H1 (cell line): ENCODE measurements at regions not wholly inside any gene's neighbourhood (a gene's known extent, or its start where the extent isn't known, plus 50 kb on each side); places are given as distances from the start of the nearest gene placed in this dataset.

ENCODE experiments used
- CTCF ChIA-PET: fragments of 300-600 bp; sonication (Branson Sonifier 250); formaldehyde crosslinking; loops from one replicate; lab custom pipeline; 2021; ENCODE audit not compliant: partially characterized antibody; lab: Charles Lee
- POLR2A ChIA-PET: fragments of 300-600 bp; sonication (Branson Sonifier 250); formaldehyde crosslinking; loops from one replicate; lab custom pipeline; 2021; ENCODE audit warnings: inconsistent platforms; ENCODE audit not compliant: partially characterized antibody; lab: Charles Lee
- DNase-seq, 2 experiments: peaks; one replicate each; pipeline versions ENCODE4 v3.0.0 to v3.0.0-alpha.2; 2010 to 2022; ENCODE audit warnings: low spot score in 2 of 2, low read depth in 1 of 2, mixed read lengths in 1 of 2
- FAIRE-seq: peaks from 2 replicates; lab custom pipeline; 2011; peaks lifted over from hg19 to GRCh38; lab: Jason Lieb, UNC
- H2AFZ ChIP-seq: 2 replicates; pipeline ENCODE4 v1.8.1; 2012; ENCODE audit warnings: low read length, inconsistent platforms
- H2AK5ac ChIP-seq: 2 replicates; pipeline ENCODE4 v1.6.1; 2013; ENCODE audit warnings: low read depth, low read length
- H2BK120ac ChIP-seq: replicated peaks from 2 replicates; pipeline ENCODE3; 2013; ENCODE audit warnings: low read depth, low read length, inconsistent platforms
- H2BK12ac ChIP-seq: 2 replicates; pipeline ENCODE4 v1.6.1; 2013; ENCODE audit warnings: low read depth, low read length
- H2BK15ac ChIP-seq: 2 replicates; pipeline ENCODE4 v1.6.1; 2013; ENCODE audit warnings: low read length
- H2BK20ac ChIP-seq: 2 replicates; pipeline ENCODE4 v1.6.1; 2013; ENCODE audit warnings: low read length
- H2BK5ac ChIP-seq: 2 replicates; pipeline ENCODE4 v1.6.1; 2013; ENCODE audit warnings: low read depth, low read length
- H3K14ac ChIP-seq: 2 replicates; pipeline ENCODE4 v1.6.1; 2013; ENCODE audit warnings: inconsistent platforms; ENCODE audit not compliant: insufficient read length
- H3K18ac ChIP-seq: 2 replicates; pipeline ENCODE4 v1.6.1; 2013; ENCODE audit warnings: low read length; ENCODE audit errors: extremely low read depth
- H3K23ac ChIP-seq: 2 replicates; pipeline ENCODE4 v1.6.1; 2013; ENCODE audit warnings: inconsistent platforms; ENCODE audit not compliant: insufficient read length
- H3K23me2 ChIP-seq: 2 replicates; pipeline ENCODE4 v1.6.1; 2013; ENCODE audit warnings: low read depth, low read length
- H3K27ac ChIP-seq: 2 replicates; pipeline ENCODE4 v1.6.1; 2011; ENCODE audit warnings: low read depth, low read length, inconsistent platforms
- H3K27me3 ChIP-seq, 4 experiments: replicated peaks in 1 of 4; 1 replicate in 1 of 4; 2 replicates in 3 of 4; pipeline versions ENCODE4 v1.6.1 to v1.8.1; 2011 to 2013; ENCODE audit warnings: low read length in 3 of 4, mild to moderate bottlenecking in 3 of 4, inconsistent platforms in 2 of 4, mixed read lengths in 2 of 4, moderate library complexity in 1 of 4; ENCODE audit not compliant: control insufficient read depth in 3 of 4, insufficient read depth in 3 of 4; ENCODE audit errors: extremely low read depth in 1 of 4
- H3K36me3 ChIP-seq, 4 experiments: 2 replicates each; pipeline versions ENCODE4 v1.6.1 to v1.8.1; 2011 to 2013; ENCODE audit warnings: mild to moderate bottlenecking in 4 of 4, low read length in 3 of 4, moderate library complexity in 2 of 4, control low read depth in 1 of 4, inconsistent platforms in 1 of 4; ENCODE audit not compliant: insufficient read depth in 4 of 4, control insufficient read depth in 2 of 4
- H3K4ac ChIP-seq: replicated peaks from 2 replicates; pipeline ENCODE3; 2013; ENCODE audit warnings: low read length, low read depth, mixed read lengths, inconsistent platforms; ENCODE audit not compliant: insufficient read length
- H3K4me1 ChIP-seq, 4 experiments: replicated peaks in 1 of 4; 1 replicate in 1 of 4; 2 replicates in 3 of 4; pipeline versions ENCODE4 v1.6.1 to v1.8.1; 2011 to 2013; ENCODE audit warnings: low read length in 3 of 4, inconsistent platforms in 2 of 4, mixed read lengths in 1 of 4; ENCODE audit not compliant: insufficient read depth in 4 of 4, control insufficient read depth in 3 of 4
- H3K4me2 ChIP-seq, 2 experiments: 2 replicates each; pipeline versions ENCODE4 v1.6.1 to v1.8.1; 2011 to 2013; ENCODE audit warnings: low read depth in 2 of 2, low read length in 2 of 2, control low read depth in 1 of 2, inconsistent platforms in 1 of 2, mild to moderate bottlenecking in 1 of 2; ENCODE audit not compliant: insufficient read depth in 1 of 2
- H3K4me3 ChIP-seq, 4 experiments: fragments of 200-600, 300-600 bp in 1 of 4; sonication (generic), shearing (Covaris generic), sonication (Bioruptor Twin) in 1 of 4; 2 replicates each; pipeline versions ENCODE4 v1.5.1 to v1.8.1; 2011 to 2016; ENCODE audit warnings: low read length in 4 of 4, low read depth in 3 of 4, control low read depth in 2 of 4, inconsistent platforms in 2 of 4, mild to moderate bottlenecking in 2 of 4, mixed read lengths in 1 of 4, moderate library complexity in 1 of 4; ENCODE audit not compliant: insufficient read depth in 2 of 4; ENCODE audit errors: extremely low read depth in 1 of 4
- H3K56ac ChIP-seq: replicated peaks from 2 replicates; pipeline ENCODE3; 2013; ENCODE audit warnings: low read depth, mild to moderate bottlenecking, mixed read lengths, low read length, inconsistent platforms; ENCODE audit not compliant: insufficient read length
- H3K79me1 ChIP-seq: 2 replicates; pipeline ENCODE4 v1.6.1; 2013; ENCODE audit warnings: low read depth, low read length, control low read depth
- H3K79me2 ChIP-seq, 2 experiments: 2 replicates each; pipeline versions ENCODE4 v1.6.1 to v1.8.1; 2012 to 2013; ENCODE audit warnings: low read length in 2 of 2, mild to moderate bottlenecking in 2 of 2, inconsistent platforms in 1 of 2; ENCODE audit not compliant: insufficient read depth in 2 of 2, control insufficient read depth in 1 of 2
- H3K9ac ChIP-seq, 4 experiments: replicated peaks in 1 of 4; 1 replicate in 1 of 4; 2 replicates in 3 of 4; pipeline versions ENCODE4 v1.6.1 to v1.8.1; 2011 to 2013; ENCODE audit warnings: low read depth in 3 of 4, low read length in 3 of 4, control low read depth in 2 of 4, mild to moderate bottlenecking in 2 of 4, moderate library complexity in 2 of 4, inconsistent platforms in 1 of 4; ENCODE audit errors: extremely low read depth in 1 of 4
- H3K9me3 ChIP-seq, 2 experiments: 2 replicates each; pipeline versions ENCODE4 v1.6.1 to v1.8.1; 2012 to 2013; ENCODE audit warnings: mild to moderate bottlenecking in 2 of 2, moderate library complexity in 2 of 2, control low read depth in 1 of 2, inconsistent platforms in 1 of 2, low read depth in 1 of 2, low read length in 1 of 2, mixed read lengths in 1 of 2; ENCODE audit not compliant: insufficient read depth in 2 of 2
- H4K20me1 ChIP-seq, 2 experiments: replicated peaks in 1 of 2; 2 replicates each; pipeline versions ENCODE3 to v1.8.1; 2011 to 2013; ENCODE audit warnings: inconsistent platforms in 2 of 2, low read length in 2 of 2, mild to moderate bottlenecking in 1 of 2; ENCODE audit not compliant: insufficient read depth in 2 of 2, control insufficient read depth in 1 of 2
- H4K5ac ChIP-seq: 2 replicates; pipeline ENCODE4 v1.6.1; 2013; ENCODE audit warnings: low read length, low read depth, mixed read lengths, inconsistent platforms; ENCODE audit not compliant: insufficient read length
- H4K8ac ChIP-seq: 2 replicates; pipeline ENCODE4 v1.8.0; 2013; ENCODE audit warnings: mild to moderate bottlenecking, moderate library complexity, low read length, inconsistent platforms; ENCODE audit not compliant: insufficient read depth; ENCODE audit errors: extremely low read depth
- H4K91ac ChIP-seq: replicated peaks from 2 replicates; pipeline ENCODE3; 2013; ENCODE audit warnings: low read length, mixed read lengths, inconsistent platforms; ENCODE audit not compliant: insufficient read length
- BACH1 ChIP-seq: IDR thresholded peaks from 2 replicates; pipeline ENCODE4 v1.6.1; 2012; ENCODE audit warnings: low read length, improper control_type of control experiment
- CBX5 ChIP-seq: fragments of 300-800, 300-1000 bp; sonication (generic); IDR thresholded peaks from 2 replicates; pipeline ENCODE4 v1.7.1; 2016; ENCODE audit warnings: antibody characterized with exemption, low read length, low read depth
- HDAC2 ChIP-seq, 2 experiments: fragments of 300-600 bp in 1 of 2; sonication (generic) in 1 of 2; IDR thresholded peaks; 2 replicates each; pipeline ENCODE4 v1.6.1; 2011 to 2012; ENCODE audit warnings: low read depth in 2 of 2, low read length in 2 of 2, mild to moderate bottlenecking in 2 of 2, moderate library complexity in 2 of 2, borderline replicate concordance in 1 of 2, inconsistent platforms in 1 of 2
- JUND ChIP-seq: IDR thresholded peaks from 2 replicates; pipeline ENCODE4 v1.6.1; 2011; ENCODE audit warnings: mild to moderate bottlenecking, improper control_type of control experiment, low read length
- KDM4A ChIP-seq: IDR thresholded peaks from one replicate; pipeline ENCODE4 v1.7.1; 2012; ENCODE audit warnings: low read depth, mild to moderate bottlenecking, moderate library complexity, low read length, inconsistent platforms; ENCODE audit not compliant: severe bottlenecking
- RXRA ChIP-seq: IDR thresholded peaks from 2 replicates; pipeline ENCODE4 v1.6.1; 2011; ENCODE audit warnings: low read depth, mild to moderate bottlenecking, low read length, moderate library complexity; ENCODE audit not compliant: insufficient read depth
- SIN3A ChIP-seq, 2 experiments: IDR thresholded peaks in 1 of 2; conservative IDR thresholded peaks in 1 of 2; 2 replicates each; pipeline ENCODE4 v1.6.1; 2011 to 2012; ENCODE audit warnings: low read length in 2 of 2, improper control_type of control experiment in 1 of 2, low read depth in 1 of 2, mild to moderate bottlenecking in 1 of 2
- SP1 ChIP-seq: IDR thresholded peaks from 2 replicates; pipeline ENCODE4 v1.6.1; 2011; ENCODE audit warnings: low read depth, low read length
- SRF ChIP-seq: IDR thresholded peaks from 2 replicates; pipeline ENCODE4 v1.6.1; 2011; ENCODE audit warnings: mild to moderate bottlenecking, low read depth, low read length, moderate library complexity
- TEAD4 ChIP-seq: IDR thresholded peaks from 2 replicates; pipeline ENCODE4 v1.6.1; 2012; ENCODE audit warnings: low read depth, low read length, inconsistent platforms, mixed read lengths
- ZNF274 ChIP-seq: IDR thresholded peaks from 2 replicates; pipeline ENCODE4 v1.7.0; 2012; ENCODE audit warnings: low read length, borderline replicate concordance; ENCODE audit errors: extremely low read depth
- TF ChIP-seq, protein P1 (sequence below): IDR thresholded peaks from 2 replicates; pipeline ENCODE4 v1.6.1; 2011; ENCODE audit warnings: low read length, improper control_type of control experiment

DNA sequence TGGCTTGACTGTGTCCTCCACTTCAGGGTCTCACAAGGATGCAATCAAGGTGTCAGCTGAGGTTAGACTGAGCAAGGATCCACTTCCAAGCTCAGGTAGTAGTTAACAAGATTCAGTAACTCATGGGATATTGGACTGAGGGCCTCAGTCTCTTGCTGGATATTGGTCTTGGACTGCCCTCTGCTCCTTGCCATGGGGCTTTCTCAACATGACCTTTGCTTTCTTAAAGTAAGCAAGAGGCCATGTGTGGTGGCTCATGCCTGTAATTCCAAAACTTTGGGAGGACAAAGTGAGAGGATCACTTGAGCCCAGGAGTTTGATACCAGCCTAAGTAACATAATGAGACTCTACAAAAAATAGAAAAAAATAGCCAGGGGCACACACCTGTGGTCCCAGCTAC, 231.3 kb upstream of the AMIGO2 start:
- no peak overlapping the region for H3K4me2 ChIP-seq
- no peak overlapping the region for H3K23ac ChIP-seq
- H4K8ac ChIP-seq, result no peak overlapping the region
- H2BK120ac ChIP-seq, result no peak overlapping the region
- H4K91ac ChIP-seq, result no peak overlapping the region
- H4K5ac ChIP-seq, result no peak overlapping the region
- H3K27me3 ChIP-seq, result no peaks in the 10 kb centered on the region
- no peak overlapping the region for H2BK20ac ChIP-seq
- H3K14ac ChIP-seq, result no peak overlapping the region
- H2BK5ac ChIP-seq, result no peak overlapping the region; the same call in 1 of the 2 replicates
- no peaks in the 10 kb centered on the region for H3K79me2 ChIP-seq
- H3K27ac ChIP-seq, result no peak overlapping the region
- CTCF ChIA-PET, result interaction anchor here (1.2 to 2.0 kb wide), 2 partner anchors 231 to 240 kb away, joined by 3 to 5 read pairs; partner anchors contain the start of gene AMIGO2
- H3K36me3 ChIP-seq, result no peaks in the 10 kb centered on the region
- H3K4me1 ChIP-seq, result peaks cover 0 to 4% (median 0%) of the 10 kb centered on the region in 4 experiments; a peak in 1 of 7 replicates
- no peak overlapping the region for H3K4ac ChIP-seq
- H3K9me3 ChIP-seq, result no peaks in the 10 kb centered on the region
- H4K20me1 ChIP-seq, result no peaks in the 10 kb centered on the region
- POLR2A ChIA-PET, result no interaction called here
- H3K4me3 ChIP-seq, result no peak overlapping the region
- no peak overlapping the region for H2AK5ac ChIP-seq
- no peak overlapping the region for H3K56ac ChIP-seq
- FAIRE-seq, result no peak
- H2BK12ac ChIP-seq, result no peak overlapping the region
- DNase-seq, result no peak
- H2BK15ac ChIP-seq, result no peak overlapping the region
- H3K18ac ChIP-seq, result no peak overlapping the region
- H3K79me1 ChIP-seq, result no peaks in the 10 kb centered on the region
- no peak overlapping the region for H2AFZ ChIP-seq
- no peaks in the 10 kb centered on the region for H3K23me2 ChIP-seq
- no peak overlapping the region for H3K9ac ChIP-seq
- TF ChIP-seq SIN3A (conservative IDR thresholded peaks at IDR 0.05 in 1 of 2, IDR thresholded peaks at IDR 0.05 in 1 of 2; ENCODE audit: low read depth in 1 of 2, low read length in 2 of 2), result no peak
- TF ChIP-seq CBX5, result no peak
- no peak for TF ChIP-seq SRF
- TF ChIP-seq HDAC2 (IDR thresholded peaks at IDR 0.05; ENCODE audit: borderline replicate concordance in 1 of 2, low read depth in 2 of 2, low read length in 2 of 2), result no peak
- TF ChIP-seq TEAD4, result no peak
- no peak for TF ChIP-seq BACH1
- no peak for TF ChIP-seq SP1
- no peak for TF ChIP-seq JUND
- TF ChIP-seq, protein P1, sequence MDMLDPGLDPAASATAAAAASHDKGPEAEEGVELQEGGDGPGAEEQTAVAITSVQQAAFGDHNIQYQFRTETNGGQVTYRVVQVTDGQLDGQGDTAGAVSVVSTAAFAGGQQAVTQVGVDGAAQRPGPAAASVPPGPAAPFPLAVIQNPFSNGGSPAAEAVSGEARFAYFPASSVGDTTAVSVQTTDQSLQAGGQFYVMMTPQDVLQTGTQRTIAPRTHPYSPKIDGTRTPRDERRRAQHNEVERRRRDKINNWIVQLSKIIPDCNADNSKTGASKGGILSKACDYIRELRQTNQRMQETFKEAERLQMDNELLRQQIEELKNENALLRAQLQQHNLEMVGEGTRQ, result no peak
- no peak for TF ChIP-seq ZNF274
- no peak for TF ChIP-seq RXRA
- no peak for TF ChIP-seq KDM4A
